Lower leg skin (tissue), 4 donors: ENCODE measurements at regions not wholly inside any gene's neighbourhood (a gene's known extent, or its start where the extent isn't known, plus 50 kb on each side); places are given as distances from the start of the nearest gene placed in this dataset.

Experiments
- DNase-seq, 2 donors: peaks; one replicate each; pipeline ENCODE4 v3.0.0-alpha.2; 2019; ENCODE audit warnings: low spot score in 2 of 2
- H3K4me3 ChIP-seq: fragments of 200-600 bp; sonication (generic); 2 replicates; pipeline ENCODE4 v1.5.1; 2017; ENCODE audit warnings: mild to moderate bottlenecking, low read depth; ENCODE audit not compliant: poor library complexity, severe bottlenecking
- CTCF ChIP-seq, 3 donors: fragments of 450-650 bp; IDR thresholded peaks; one replicate each; pipeline ENCODE4 v1.5.1; 2016; ENCODE audit warnings: antibody characterized with exemption in 3 of 3, mild to moderate bottlenecking in 3 of 3, moderate library complexity in 2 of 3
- WGBS, 2 donors: methylation state at CpG; one replicate each; pipeline ENCODE4 v1.1.5; 2018; 5-methylcytosine and 5-hydroxymethylcytosine counted together
- intact Hi-C: fragments of 100-400 bp; cut with DNase I; formaldehyde crosslinking; loops from one replicate; pipeline ENCODE4 v1.15.0; 2023; ENCODE audit warnings: low total_unique reads
- microRNA counts, 2 donors: library from miRNA; unstranded; fragments of <30 nt; microRNA quantifications; one replicate each; lab custom pipeline; 2016
- microRNA-seq, 2 donors: library from miRNA; unstranded; fragments of <30 nt; microRNA quantifications; one replicate each; pipeline ENCODE4, GENCODE V29; 2016; ENCODE audit warnings: borderline replicate concordance in 2 of 2, borderline number of aligned reads in 1 of 2

GRCh38 chr13:57087006-57087405 lies 53.7 kb upstream of the PRR20A start:
- TF ChIP-seq CTCF (IDR thresholded peaks at IDR 0.05), result no peak
- intact Hi-C loops, result no loop called here
- no peak for DNase-seq
- 63% methylated on average over 2 of the region's 2 CpGs for WGBS, 2 donors
- H3K4me3 ChIP-seq, result no peak overlapping the region

MicroRNA genes in the stretch of these regions (microRNA counts, 767-probe panel; counts per million panel counts)
- 0 to 358 counts per million in 2 donors for microRNA hsa-miR-1297 (lab: Ali Mortazavi, UCI)

Small RNA genes lying in the stretch of these regions (microRNA-seq; reads per million reads assigned to microRNA genes)
- gene MIR1297 (0 to 0.57 reads per million in 2 donors), gene MIR5007 (0 reads per million in 2 donors)
